ENCODE measurements at regions not wholly inside any gene's neighbourhood (a gene's known extent, or its start where the extent isn't known, plus 50 kb on each side); places are given as distances from the start of the nearest gene placed in this dataset.
"Not testable (repeated sequence)": the region's sequence is repeated elsewhere in the genome, so short reads cannot be mapped to it uniquely, and the experiment has no call there.

DNA sequence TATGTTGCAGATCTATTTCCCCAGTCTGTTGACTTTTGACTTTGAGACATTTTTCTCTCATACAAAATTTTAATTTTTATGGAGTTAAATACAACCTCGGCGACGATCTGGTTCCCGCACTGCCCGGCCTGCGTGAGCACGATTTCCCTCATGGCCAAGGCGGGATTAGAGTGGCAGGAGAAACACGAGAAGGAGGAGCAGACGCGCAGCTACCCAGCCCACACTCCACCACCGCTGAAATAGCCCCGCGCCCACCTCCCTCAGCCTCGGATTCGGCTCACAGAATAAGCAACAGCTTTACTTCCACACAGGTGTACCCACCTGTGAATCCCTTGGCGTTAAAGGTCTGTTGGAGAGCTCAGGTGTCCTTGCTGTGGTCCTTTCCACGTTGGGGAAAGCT, 4209.4 kb upstream of the OR11H1 start:
- not testable (repeated sequence) for TF ChIP-seq EZH2 (optimal IDR thresholded peaks at IDR 0.05; ENCODE audit: low read depth, low read length)
- TF ChIP-seq, protein P1, sequence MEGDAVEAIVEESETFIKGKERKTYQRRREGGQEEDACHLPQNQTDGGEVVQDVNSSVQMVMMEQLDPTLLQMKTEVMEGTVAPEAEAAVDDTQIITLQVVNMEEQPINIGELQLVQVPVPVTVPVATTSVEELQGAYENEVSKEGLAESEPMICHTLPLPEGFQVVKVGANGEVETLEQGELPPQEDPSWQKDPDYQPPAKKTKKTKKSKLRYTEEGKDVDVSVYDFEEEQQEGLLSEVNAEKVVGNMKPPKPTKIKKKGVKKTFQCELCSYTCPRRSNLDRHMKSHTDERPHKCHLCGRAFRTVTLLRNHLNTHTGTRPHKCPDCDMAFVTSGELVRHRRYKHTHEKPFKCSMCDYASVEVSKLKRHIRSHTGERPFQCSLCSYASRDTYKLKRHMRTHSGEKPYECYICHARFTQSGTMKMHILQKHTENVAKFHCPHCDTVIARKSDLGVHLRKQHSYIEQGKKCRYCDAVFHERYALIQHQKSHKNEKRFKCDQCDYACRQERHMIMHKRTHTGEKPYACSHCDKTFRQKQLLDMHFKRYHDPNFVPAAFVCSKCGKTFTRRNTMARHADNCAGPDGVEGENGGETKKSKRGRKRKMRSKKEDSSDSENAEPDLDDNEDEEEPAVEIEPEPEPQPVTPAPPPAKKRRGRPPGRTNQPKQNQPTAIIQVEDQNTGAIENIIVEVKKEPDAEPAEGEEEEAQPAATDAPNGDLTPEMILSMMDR (IDR thresholded peaks at IDR 0.05; ENCODE audit: low read length) = not testable (repeated sequence)

All from MM.1S (cell line).